RWPE1 (cell line): ENCODE measurements at regions not wholly inside any gene's neighbourhood (a gene's known extent, or its start where the extent isn't known, plus 50 kb on each side); places are given as distances from the start of the nearest gene placed in this dataset.
"Not testable (repeated sequence)": the region's sequence is repeated elsewhere in the genome, so short reads cannot be mapped to it uniquely, and the experiment has no call there.

Source experiments
- CTCF ChIA-PET: fragments of 350-600 bp; sonication (Branson Sonifier 250); formaldehyde crosslinking; extraction: SDS; loops from one replicate; lab custom pipeline; 2021; lab: Yijun Ruan, JAX
- POLR2A ChIA-PET: fragments of 400-600 bp; formaldehyde crosslinking; extraction: SDS; loops from one replicate; lab custom pipeline; 2020; ENCODE audit warnings: antibody characterized with exemption; ENCODE audit not compliant: low non-redundant PET; lab: Yijun Ruan, JAX
- DNase-seq: peaks from one replicate; pipeline ENCODE4 v3.0.0; 2012; ENCODE audit warnings: low spot score
- H3K27ac ChIP-seq: fragments of 450-650 bp; 2 replicates; pipeline ENCODE4 v1.5.1; 2017
- CTCF ChIP-seq: fragments of 450-650 bp; conservative IDR thresholded peaks from 2 replicates; pipeline ENCODE4 v1.5.1; 2017; ENCODE audit warnings: low read depth, mild to moderate bottlenecking

GRCh38 chr3:34107669-34108068, 309.2 kb downstream of the PDCD6IP start:
- ChIA-PET POLR2A (no interaction called here), CTCF (no interaction called here)
- no peak for DNase-seq
- H3K27ac ChIP-seq, result no peak overlapping the region
- TF ChIP-seq CTCF, result no peak

GRCh38 chr3:34109021-34109420, 310.6 kb downstream of the PDCD6IP start:
- no peak for DNase-seq
- POLR2A ChIA-PET, result no interaction called here
- H3K27ac ChIP-seq, result no peak overlapping the region
- no peak for TF ChIP-seq CTCF
- CTCF ChIA-PET, result no interaction called here

- CTCF ChIA-PET, result no interaction called here
- H3K27ac ChIP-seq, result no peak overlapping the region
- POLR2A ChIA-PET, result no interaction called here
- no peak for DNase-seq
- no peak for TF ChIP-seq CTCF
These were observed 311.4 kb downstream of the PDCD6IP start for GRCh38 chr3:34109846-34110245.

- CTCF ChIA-PET, result no interaction called here
- H3K27ac ChIP-seq, result no peak overlapping the region
- no peak for DNase-seq
- POLR2A ChIA-PET, result no interaction called here
- no peak for TF ChIP-seq CTCF
These were observed 312.9 kb downstream of the PDCD6IP start for GRCh38 chr3:34111361-34111760.

- CTCF ChIA-PET, DNase-seq, POLR2A ChIA-PET, H3K27ac ChIP-seq: not testable (repeated sequence)
These were observed 313.8 kb downstream of the PDCD6IP start for GRCh38 chr3:34112261-34112660.

GRCh38 chr3:34131091-34131490, 332.7 kb downstream of the PDCD6IP start:
- POLR2A ChIA-PET, result no interaction called here
- CTCF ChIA-PET, result no interaction called here
- TF ChIP-seq CTCF, result no peak
- DNase-seq, result no peak
- no peak overlapping the region for H3K27ac ChIP-seq

GRCh38 chr3:34132069-34132692, 333.8 kb downstream of the PDCD6IP start:
- TF ChIP-seq CTCF, result no peak
- DNase-seq, result no peak
- ChIA-PET CTCF (no interaction called here), POLR2A (no interaction called here)
- no peak overlapping the region for H3K27ac ChIP-seq
